ENCODE measurements at regions not wholly inside any gene's neighbourhood (a gene's known extent, or its start where the extent isn't known, plus 50 kb on each side); places are given as distances from the start of the nearest gene placed in this dataset.

DNA sequence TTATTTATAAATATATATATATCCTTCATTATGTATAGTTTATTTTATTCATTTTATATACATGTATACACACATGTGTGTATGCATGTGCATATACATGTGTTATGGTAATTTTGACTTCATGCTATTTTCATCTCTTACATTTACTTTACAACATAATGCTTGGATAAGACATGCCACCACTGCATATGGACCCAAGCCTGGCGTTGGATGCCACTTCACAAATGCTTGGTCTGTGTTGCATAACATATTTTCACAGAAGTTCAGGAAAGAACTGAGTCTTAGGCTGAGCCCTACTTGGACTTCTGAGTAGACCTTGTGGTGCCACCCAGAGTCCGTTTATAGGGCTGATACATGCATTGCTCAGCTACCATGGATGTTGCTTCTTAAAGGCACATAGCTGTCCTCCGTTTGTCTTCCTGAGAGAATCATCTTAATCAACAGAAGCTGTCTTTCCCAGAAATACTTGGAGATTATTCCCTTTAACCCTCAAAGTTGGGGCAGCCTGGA, 337.8 kb downstream of the BTBD3 start:
- Mint-ChIP-seq H3K27me3 (ENCODE audit: low read depth) (no peaks in the 10 kb centered on the region), H3K4me1 (ENCODE audit: low read depth) (no peaks in the 10 kb centered on the region), H3K36me3 (ENCODE audit: insufficient read depth) (no peaks in the 10 kb centered on the region), H3K4me3 (no peak overlapping the region), H3K9me3 (peaks cover 6% of the 10 kb centered on the region)
- DNase-seq = no peak
- ATAC-seq = no peak

DNA sequence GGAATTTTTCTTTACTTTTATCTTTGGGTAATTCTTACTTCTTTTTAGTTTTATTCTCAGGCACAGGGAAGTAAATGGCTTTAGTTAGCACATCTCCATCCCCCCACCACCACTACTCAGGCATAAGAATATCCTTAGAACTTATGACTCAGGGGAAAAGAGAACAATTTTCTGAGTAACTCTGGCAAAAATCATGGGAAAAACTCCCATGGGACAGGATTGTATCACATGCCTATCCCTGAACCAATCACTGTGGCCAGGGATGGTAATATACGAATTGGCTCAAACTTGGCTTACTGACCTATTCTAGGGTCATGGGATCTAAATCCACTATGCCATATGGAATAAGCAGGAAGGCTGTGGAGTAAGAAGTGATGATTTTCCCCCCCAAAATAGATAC, 339.1 kb downstream of the BTBD3 start:
- peaks cover 7% of the 10 kb centered on the region for H3K9me3 Mint-ChIP-seq
- no peaks in the 10 kb centered on the region for H3K36me3 Mint-ChIP-seq (ENCODE audit: insufficient read depth)
- no peaks in the 10 kb centered on the region for H3K4me1 Mint-ChIP-seq (ENCODE audit: low read depth)
- ATAC-seq = no peak
- no peaks in the 10 kb centered on the region for H3K27me3 Mint-ChIP-seq (ENCODE audit: low read depth)
- DNase-seq = no peak
- no peak overlapping the region for H3K4me3 Mint-ChIP-seq

DNA sequence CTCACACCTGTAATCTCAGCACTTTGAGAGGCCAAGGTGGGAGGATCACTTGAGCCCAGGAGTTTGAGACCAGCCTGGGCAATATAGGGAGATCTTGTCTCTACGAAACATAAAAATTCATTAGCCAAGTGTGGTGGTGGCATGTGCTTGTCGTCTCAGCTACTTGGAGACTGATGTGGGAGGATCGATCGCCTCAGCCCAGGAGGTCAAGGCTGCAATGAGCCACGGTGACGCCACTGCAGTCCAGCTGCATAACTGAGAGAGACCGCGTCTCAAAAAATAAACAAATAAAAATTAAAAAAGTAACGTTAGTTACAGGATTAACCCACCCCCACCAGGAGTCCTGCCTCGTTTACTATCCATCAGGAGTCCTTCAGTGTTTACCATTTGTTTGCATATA, 345.1 kb downstream of the BTBD3 start:
- no peak overlapping the region for H3K4me3 Mint-ChIP-seq
- H3K36me3 Mint-ChIP-seq (ENCODE audit: insufficient read depth) = no peaks in the 10 kb centered on the region
- no peaks in the 10 kb centered on the region for H3K4me1 Mint-ChIP-seq (ENCODE audit: low read depth)
- DNase-seq = no peak
- no peak for ATAC-seq
- peaks cover 7% of the 10 kb centered on the region for H3K9me3 Mint-ChIP-seq
- no peaks in the 10 kb centered on the region for H3K27me3 Mint-ChIP-seq (ENCODE audit: low read depth)

DNA sequence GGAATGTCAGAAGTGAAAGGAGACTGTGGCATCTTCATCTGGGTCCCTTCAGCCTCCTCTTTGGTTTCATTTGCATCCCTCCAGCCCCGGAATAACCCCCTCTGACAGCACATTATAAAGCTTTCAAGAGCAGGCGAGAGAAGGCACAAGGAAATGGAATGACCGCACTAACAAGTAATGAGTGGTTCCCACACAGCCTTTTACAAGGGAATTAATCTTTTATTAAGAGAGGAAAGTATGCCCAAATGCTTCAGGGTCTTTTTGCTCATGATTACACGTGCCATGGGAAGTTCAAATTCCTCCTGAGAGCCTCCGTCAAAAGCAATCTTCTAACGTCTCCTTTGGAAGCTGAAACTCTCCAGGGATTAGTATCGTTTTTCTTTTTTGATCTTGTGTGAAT, 347.0 kb downstream of the BTBD3 start:
- no peaks in the 10 kb centered on the region for H3K27me3 Mint-ChIP-seq (ENCODE audit: low read depth)
- peaks cover 7% of the 10 kb centered on the region for H3K9me3 Mint-ChIP-seq
- DNase-seq = no peak
- no peaks in the 10 kb centered on the region for H3K4me1 Mint-ChIP-seq (ENCODE audit: low read depth)
- no peak overlapping the region for H3K4me3 Mint-ChIP-seq
- H3K36me3 Mint-ChIP-seq (ENCODE audit: insufficient read depth) = no peaks in the 10 kb centered on the region
- ATAC-seq = no peak

DNA sequence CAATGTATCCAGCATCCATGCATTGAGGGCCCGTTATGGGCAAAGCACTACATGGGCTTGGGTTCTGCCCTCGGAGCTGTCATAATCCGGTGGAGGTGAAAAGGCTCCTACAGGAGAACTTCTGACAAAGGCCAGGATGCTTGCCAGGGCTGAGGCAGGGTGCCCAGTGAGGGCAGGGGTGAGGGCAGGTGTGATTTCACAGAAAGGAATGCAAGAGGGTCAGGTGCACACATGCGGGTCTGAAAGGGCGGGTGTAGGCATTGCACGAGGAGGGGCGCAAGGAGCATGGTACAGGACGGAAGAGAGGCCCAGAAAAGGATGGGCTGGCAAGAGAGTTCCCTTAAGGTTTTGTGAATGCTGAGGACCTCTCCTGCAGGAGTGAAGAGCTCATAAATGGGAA, 348.0 kb downstream of the BTBD3 start:
- no peaks in the 10 kb centered on the region for H3K27me3 Mint-ChIP-seq (ENCODE audit: low read depth)
- no peaks in the 10 kb centered on the region for H3K36me3 Mint-ChIP-seq (ENCODE audit: insufficient read depth)
- DNase-seq (no peak), ATAC-seq (no peak)
- H3K4me3 Mint-ChIP-seq = no peak overlapping the region
- no peaks in the 10 kb centered on the region for H3K4me1 Mint-ChIP-seq (ENCODE audit: low read depth)
- H3K9me3 Mint-ChIP-seq = peaks cover 6% of the 10 kb centered on the region

DNA sequence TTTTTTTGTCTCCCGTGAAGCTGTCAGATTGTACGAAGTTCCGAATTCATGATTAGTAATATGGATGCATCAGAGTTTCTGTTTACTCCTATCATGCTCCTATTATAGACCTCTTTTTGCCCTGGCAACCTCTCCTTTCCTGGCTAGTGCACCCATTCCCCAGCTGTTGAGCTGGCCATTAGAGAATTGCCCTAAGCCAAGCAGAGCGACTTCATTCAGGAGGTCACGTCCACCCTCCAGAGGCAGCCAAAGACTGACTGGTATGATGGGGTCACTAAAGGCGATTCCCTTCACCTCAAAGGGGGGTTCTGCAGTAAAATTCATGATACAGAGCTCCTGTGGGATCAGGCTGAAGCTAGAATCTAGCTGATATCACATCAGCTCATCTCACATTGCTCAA, 351.9 kb downstream of the BTBD3 start:
- Mint-ChIP-seq H3K4me1 (ENCODE audit: low read depth) (no peaks in the 10 kb centered on the region), H3K27me3 (ENCODE audit: low read depth) (no peaks in the 10 kb centered on the region), H3K4me3 (no peak overlapping the region), H3K36me3 (ENCODE audit: insufficient read depth) (no peaks in the 10 kb centered on the region), H3K9me3 (peaks cover 4% of the 10 kb centered on the region)
- ATAC-seq = no peak
- DNase-seq = no peak

DNA sequence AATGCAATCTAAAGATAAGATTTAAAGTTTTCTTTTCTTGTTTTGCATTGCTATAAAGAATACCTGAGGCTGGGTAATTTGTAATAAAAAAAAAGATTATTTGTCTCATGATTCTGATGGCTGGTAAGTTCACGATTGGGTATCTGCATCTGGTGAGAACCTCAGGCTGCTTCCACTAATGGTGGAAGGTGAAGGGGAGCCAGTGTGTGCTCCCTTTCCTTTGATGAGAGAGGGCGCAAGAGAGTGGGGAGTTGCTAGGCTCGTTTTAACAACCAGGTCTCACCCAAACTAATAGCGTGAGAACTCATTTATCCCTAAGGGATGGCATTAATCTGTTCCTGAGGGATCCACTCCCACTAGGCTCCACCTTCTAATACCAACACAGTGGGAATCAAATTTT, 353.2 kb downstream of the BTBD3 start:
- H3K4me3 Mint-ChIP-seq = no peak overlapping the region
- ATAC-seq (no peak), DNase-seq (no peak)
- no peaks in the 10 kb centered on the region for H3K27me3 Mint-ChIP-seq (ENCODE audit: low read depth)
- H3K9me3 Mint-ChIP-seq = peaks cover 4% of the 10 kb centered on the region
- no peaks in the 10 kb centered on the region for H3K4me1 Mint-ChIP-seq (ENCODE audit: low read depth)
- H3K36me3 Mint-ChIP-seq (ENCODE audit: insufficient read depth) = no peaks in the 10 kb centered on the region

DNA sequence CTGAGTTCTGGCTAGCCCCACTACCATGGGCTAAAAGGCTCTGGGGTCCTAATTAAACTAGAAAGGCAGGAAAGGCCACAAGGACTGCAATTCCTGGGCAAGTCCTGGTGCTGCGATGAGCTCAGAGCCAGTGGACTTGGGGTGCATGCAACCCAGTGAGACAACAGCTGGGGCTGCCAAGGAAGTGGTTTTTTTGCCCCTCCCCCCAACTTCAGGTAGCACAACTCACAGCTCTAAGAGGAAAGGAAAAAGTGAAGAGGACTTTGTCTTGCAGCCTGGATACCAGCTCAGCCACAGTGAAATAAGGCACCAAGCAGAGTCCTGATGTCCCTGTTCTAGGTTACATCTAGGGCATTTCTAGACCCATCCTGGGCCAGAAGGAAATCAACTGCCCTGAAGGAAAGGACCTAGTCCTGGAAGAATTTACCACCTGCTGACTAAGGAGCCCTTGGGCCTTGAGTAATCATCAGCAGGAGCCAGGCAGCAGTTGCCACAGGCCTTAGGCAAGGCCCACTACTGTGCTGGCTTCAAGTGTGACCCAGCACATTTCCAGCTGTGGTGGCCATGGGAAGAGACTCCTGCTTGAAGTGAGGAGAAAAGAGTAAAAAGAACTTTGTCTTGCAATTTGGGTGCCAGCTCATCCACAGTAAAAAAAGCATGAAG, 358.4 kb downstream of the BTBD3 start:
- no peak for ATAC-seq
- DNase-seq = no peak
- H3K9me3 Mint-ChIP-seq = peaks cover 14% of the 10 kb centered on the region
- no peaks in the 10 kb centered on the region for H3K27me3 Mint-ChIP-seq (ENCODE audit: low read depth)
- no peaks in the 10 kb centered on the region for H3K36me3 Mint-ChIP-seq (ENCODE audit: insufficient read depth)
- no peaks in the 10 kb centered on the region for H3K4me1 Mint-ChIP-seq (ENCODE audit: low read depth)
- H3K4me3 Mint-ChIP-seq = no peak overlapping the region

DNA sequence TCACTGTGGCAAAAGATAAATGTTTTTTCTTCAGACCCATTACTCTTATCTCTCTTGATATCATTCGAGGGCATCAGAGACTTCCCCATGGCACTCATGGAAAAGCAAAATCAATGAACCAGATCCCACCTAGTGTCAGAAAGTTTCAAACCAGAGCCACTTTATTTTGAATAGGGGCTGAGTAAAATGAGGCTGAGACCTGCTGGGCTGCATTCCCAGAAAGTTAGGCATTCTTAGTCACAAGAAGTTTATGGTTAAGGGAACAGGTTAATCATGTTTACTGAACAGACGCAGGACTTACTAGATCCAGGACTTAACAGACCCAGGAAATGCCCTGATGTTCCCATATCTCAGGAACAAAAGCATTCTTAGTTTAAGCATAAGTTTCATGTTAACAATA, 369.9 kb downstream of the BTBD3 start:
- ATAC-seq = no peak
- Mint-ChIP-seq H3K9me3 (peaks cover 14% of the 10 kb centered on the region), H3K4me1 (ENCODE audit: low read depth) (no peaks in the 10 kb centered on the region)

DNA sequence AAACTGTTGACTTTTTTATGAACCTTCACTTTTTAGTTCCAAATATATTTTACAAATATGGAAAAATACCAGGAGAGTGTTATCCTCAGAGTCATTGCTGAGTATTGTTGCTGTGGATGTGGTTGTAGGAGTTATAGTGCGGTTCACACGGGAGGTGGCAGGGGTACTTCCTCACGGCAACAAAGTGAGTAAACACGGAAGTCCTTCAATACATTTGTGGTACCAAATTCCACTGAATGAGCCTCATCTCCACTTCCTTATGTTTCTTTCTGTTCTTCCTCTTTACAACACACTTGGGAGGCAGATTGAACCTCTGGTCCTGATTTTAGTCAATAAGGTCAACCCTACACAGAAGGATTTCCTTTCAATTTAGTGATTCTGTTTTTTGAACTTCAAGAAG, 371.8 kb downstream of the BTBD3 start:
- H3K4me3 Mint-ChIP-seq = no peak overlapping the region
- no peaks in the 10 kb centered on the region for H3K36me3 Mint-ChIP-seq (ENCODE audit: insufficient read depth)
- ATAC-seq (no peak), DNase-seq (no peak)
- no peaks in the 10 kb centered on the region for H3K27me3 Mint-ChIP-seq (ENCODE audit: low read depth)
- H3K4me1 Mint-ChIP-seq (ENCODE audit: low read depth) = no peaks in the 10 kb centered on the region
- peaks cover 17% of the 10 kb centered on the region for H3K9me3 Mint-ChIP-seq

More for the DNA sequence above, 369.9 kb downstream of the BTBD3 start:
- H3K4me3 Mint-ChIP-seq = no peak overlapping the region
- H3K36me3 Mint-ChIP-seq (ENCODE audit: insufficient read depth) = no peaks in the 10 kb centered on the region
- no peaks in the 10 kb centered on the region for H3K27me3 Mint-ChIP-seq (ENCODE audit: low read depth)
- DNase-seq = no peak

DNA sequence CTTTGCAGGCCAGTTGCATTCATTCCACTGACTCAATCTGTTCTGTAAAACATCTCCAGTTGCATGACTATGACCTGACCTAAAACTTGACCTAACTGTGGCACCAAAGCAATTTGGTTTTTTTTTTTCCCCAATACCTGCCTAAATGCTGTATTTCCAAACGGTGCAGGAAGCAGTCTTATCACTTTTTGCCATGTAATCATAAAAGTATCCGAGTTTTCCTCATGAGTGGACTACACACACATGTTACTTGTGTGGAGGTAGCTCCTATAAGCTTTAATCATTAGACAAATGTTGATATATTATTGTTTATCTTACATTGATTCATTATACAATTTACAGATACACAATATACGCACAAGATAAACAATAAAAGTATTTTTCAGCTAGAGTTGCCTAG, 373.7 kb downstream of the BTBD3 start:
- H3K36me3 Mint-ChIP-seq (ENCODE audit: insufficient read depth) = no peaks in the 10 kb centered on the region
- no peak overlapping the region for H3K4me3 Mint-ChIP-seq
- H3K9me3 Mint-ChIP-seq = peaks cover 22% of the 10 kb centered on the region
- H3K27me3 Mint-ChIP-seq (ENCODE audit: low read depth) = no peaks in the 10 kb centered on the region
- no peaks in the 10 kb centered on the region for H3K4me1 Mint-ChIP-seq (ENCODE audit: low read depth)
- ATAC-seq = no peak
- no peak for DNase-seq

DNA sequence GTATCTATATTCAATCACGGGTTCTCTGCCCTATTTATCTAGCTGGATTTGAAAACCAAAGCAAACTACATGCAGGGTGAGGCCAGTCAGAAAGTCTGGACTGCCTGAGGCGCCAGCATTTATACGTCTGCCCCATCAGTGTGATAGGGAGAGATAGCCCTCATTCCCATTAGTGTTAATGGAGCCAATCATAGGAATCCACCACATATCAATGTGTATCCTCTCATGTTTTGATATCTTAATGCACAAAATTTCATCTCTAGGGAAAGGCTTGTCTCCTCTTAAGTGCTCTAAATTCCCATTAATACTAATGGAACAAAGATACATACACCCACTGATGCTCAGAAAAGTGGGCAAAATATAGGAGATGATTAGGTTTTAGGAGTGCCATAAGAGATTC, 376.2 kb downstream of the BTBD3 start:
- ATAC-seq = no peak
- no peak for DNase-seq
- Mint-ChIP-seq H3K9me3 (peaks cover 42% of the 10 kb centered on the region), H3K4me3 (no peak overlapping the region), H3K36me3 (ENCODE audit: insufficient read depth) (no peaks in the 10 kb centered on the region), H3K27me3 (ENCODE audit: low read depth) (no peaks in the 10 kb centered on the region), H3K4me1 (ENCODE audit: low read depth) (no peaks in the 10 kb centered on the region)

DNA sequence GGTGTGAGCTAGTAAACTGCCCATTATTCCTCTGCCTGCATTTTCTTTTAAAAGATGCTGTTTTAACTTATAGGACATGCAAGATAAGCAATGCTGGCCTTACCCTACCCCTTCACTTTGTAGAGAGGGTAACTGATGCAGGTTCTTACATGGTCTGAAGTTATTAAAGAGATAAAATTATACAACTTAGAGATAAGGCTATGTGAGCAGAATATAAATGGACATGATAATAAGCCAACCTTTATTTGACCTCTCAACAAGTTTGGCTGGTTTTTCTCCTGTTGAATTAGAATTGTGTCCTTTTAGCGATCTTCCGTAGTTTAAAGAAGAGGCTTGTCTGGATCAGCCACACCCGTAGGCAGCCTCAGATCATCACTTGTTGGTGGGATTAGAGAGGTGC, 377.0 kb downstream of the BTBD3 start:
- Mint-ChIP-seq H3K4me3 (no peak overlapping the region), H3K27me3 (ENCODE audit: low read depth) (no peaks in the 10 kb centered on the region), H3K9me3 (peaks cover 38% of the 10 kb centered on the region), H3K4me1 (ENCODE audit: low read depth) (no peaks in the 10 kb centered on the region), H3K36me3 (ENCODE audit: insufficient read depth) (no peaks in the 10 kb centered on the region)
- DNase-seq (no peak), ATAC-seq (no peak)

DNA sequence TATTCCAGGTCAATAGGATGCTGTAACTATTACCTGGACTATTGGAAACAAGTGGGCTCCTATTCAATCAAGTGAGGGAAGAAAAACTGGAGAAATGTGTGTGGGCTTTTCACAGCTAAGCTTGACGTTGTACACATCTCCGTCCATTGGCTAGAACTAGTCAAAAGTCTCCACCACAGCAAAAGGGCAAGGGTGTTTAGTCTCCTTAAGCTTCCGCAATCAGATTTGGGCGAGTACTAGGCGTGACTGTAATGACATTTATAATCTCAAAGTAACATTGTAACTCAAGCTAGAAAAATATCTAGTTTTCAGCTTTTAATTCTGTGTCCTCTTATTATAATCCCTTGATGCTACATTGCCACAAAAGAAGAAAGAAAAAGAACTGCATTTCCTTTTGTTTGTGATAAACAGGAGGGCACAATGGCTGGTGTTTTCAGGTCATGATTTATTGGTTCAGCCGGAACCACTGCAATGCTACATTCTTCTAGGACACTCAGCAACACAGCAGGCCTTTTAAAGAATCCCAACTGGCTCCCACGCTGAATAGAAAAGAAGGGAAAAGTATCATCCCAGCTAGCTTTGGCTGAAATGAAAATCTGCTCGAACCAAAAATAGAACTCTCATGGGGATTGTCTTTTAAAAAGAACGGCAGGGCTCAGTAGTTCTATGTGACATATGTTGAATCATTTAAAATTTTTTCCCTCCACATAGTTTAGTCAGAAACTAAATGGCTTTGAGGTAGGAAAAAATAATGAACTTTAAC, 387.7 kb downstream of the BTBD3 start:
- no peak for DNase-seq
- ATAC-seq = no peak

DNA sequence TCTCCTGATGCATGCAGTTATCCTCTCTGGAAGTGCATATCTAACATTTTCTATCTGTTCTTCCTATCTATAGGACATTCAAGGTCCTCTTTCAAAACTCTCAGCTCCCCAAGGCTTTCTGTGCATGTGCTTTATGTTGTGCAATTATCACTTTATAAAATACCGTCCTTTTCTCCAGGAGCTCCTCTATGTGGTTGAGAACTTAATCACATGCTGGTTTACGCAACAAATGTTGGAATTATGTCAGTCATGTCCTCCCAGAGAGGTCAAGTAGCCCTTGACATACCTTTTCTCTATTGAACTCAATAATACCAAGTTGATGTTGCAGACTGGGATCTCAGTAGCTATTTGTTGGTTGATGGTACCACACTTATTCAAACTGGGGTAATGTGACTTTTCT, 388.4 kb downstream of the BTBD3 start:
- H3K27me3 Mint-ChIP-seq (ENCODE audit: low read depth) = no peaks in the 10 kb centered on the region
- peaks cover 17% of the 10 kb centered on the region for H3K9me3 Mint-ChIP-seq
- no peak for ATAC-seq

More for the DNA sequence above, 387.7 kb downstream of the BTBD3 start:
- H3K4me3 Mint-ChIP-seq = no peak overlapping the region
- no peaks in the 10 kb centered on the region for H3K36me3 Mint-ChIP-seq (ENCODE audit: insufficient read depth)
- H3K9me3 Mint-ChIP-seq = peaks cover 17% of the 10 kb centered on the region
- no peaks in the 10 kb centered on the region for H3K27me3 Mint-ChIP-seq (ENCODE audit: low read depth)
- no peaks in the 10 kb centered on the region for H3K4me1 Mint-ChIP-seq (ENCODE audit: low read depth)

More for the DNA sequence above, 388.4 kb downstream of the BTBD3 start:
- H3K4me1 Mint-ChIP-seq (ENCODE audit: low read depth) = no peaks in the 10 kb centered on the region
- no peaks in the 10 kb centered on the region for H3K36me3 Mint-ChIP-seq (ENCODE audit: insufficient read depth)
- DNase-seq = no peak
- no peak overlapping the region for H3K4me3 Mint-ChIP-seq
